Pancreas (tissue), 10 donors: ENCODE measurements at regions not wholly inside any gene's neighbourhood (a gene's known extent, or its start where the extent isn't known, plus 50 kb on each side); places are given as distances from the start of the nearest gene placed in this dataset.

Source experiments
- ATAC-seq, 4 donors: fragments of 200-7000 bp; cut with Tn5 transposase; one replicate each; pipeline versions ENCODE4 v1.8.0 to v1.9.1; 2020; ENCODE audit warnings: mild to moderate bottlenecking in 4 of 4, moderate library complexity in 4 of 4
- DNase-seq, 6 donors: peaks; one replicate each; pipeline ENCODE4 v3.0.0-alpha.2; 2020
- FAIRE-seq: peaks from 2 replicates; lab custom pipeline; 2012; peaks lifted over from hg19 to GRCh38; lab: Jason Lieb, UNC
- H3K27ac ChIP-seq, 4 donors: fragments of 200-600 bp; sonication (generic); 1 replicate in 3 of 4; 2 replicates in 1 of 4; pipeline versions ENCODE4 v1.5.0 to v1.8.0; 2020
- H3K27me3 ChIP-seq, 4 donors: fragments of 200-600 bp; one replicate each; pipeline ENCODE4 v1.8.0; 2021
- H3K36me3 ChIP-seq, 3 donors: fragments of 200-600 bp; sonication (generic) in 1 of 3; one replicate each; pipeline versions ENCODE4 v1.5.0 to v1.8.0; 2020 to 2021
- H3K4me1 ChIP-seq, 3 donors: fragments of 200-600 bp; one replicate each; pipeline ENCODE4 v1.8.0; 2021
- H3K4me3 ChIP-seq, 4 donors: fragments of 200-600 bp; sonication (generic) in 2 of 4; one replicate each; pipeline versions ENCODE4 v1.5.0 to v1.8.0; 2020 to 2021
- H3K9me3 ChIP-seq, 4 donors: fragments of 200-600 bp; one replicate each; pipeline ENCODE4 v1.8.0; 2021
- WGBS, 2 donors: extraction: QIAGEN DNeasy Blood & Tissue Kit; methylation state at CpG; one replicate each; pipeline ENCODE4 v1.1.7; 2013; 5-methylcytosine and 5-hydroxymethylcytosine counted together
- intact Hi-C, 3 donors: fragments of 100-400 bp; cut with DNase I; formaldehyde crosslinking; loops; one replicate each; pipeline versions ENCODE4 v1.11.1 to v1.14.2; 2022
- TF ChIP-seq, protein P1 (sequence below), 4 donors: fragments of 200-600 bp; sonication (generic) in 3 of 4; IDR thresholded peaks; one replicate each; pipeline versions ENCODE4 v1.5.0 to v1.8.0; 2021; ENCODE audit warnings: antibody characterized with exemption in 4 of 4
- donor health status: healthy with polysubstance abuse.
- donor health status: DM: no; HTN: no; CAD: no; lungs with moderate emphysema.
- donor health status: DM: no; HTN: no; CAD: no.
- donor health status: control.
- donor health status: control.
- donor health status: Bipolar disorder and iron deficiency.
- donor health status: DM: yes; HTN: yes; CAD: no.
- donor health status: DM: no; HTN: no; CAD: no.
- donor health status: DM: no; HTN: no; CAD: no.
- donor health status: DM: yes; HTN: yes; CAD: no.

DNA sequence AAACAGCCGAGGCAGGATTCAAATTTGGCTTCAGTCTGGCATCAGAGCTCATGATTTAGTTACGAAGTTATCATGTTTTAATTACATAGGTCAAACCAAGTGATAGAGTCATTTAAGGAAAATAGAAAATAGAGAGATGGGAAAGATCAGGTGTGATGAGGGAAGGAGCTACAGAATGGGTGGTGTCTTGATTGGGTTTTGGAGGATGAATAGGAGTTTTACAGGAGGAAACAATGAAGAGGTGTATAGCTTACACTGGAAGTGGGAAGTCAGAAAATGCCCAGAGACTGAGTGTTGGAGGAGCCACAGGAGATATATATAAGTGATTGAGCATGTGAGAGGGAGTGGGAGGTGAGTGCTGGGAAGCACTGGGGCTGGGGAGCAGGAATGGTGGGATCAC, 264.2 kb upstream of the TNP1 start:
- no peaks in the 10 kb centered on the region for H3K27me3 ChIP-seq
- ATAC-seq = no peak
- TF ChIP-seq, protein P1, sequence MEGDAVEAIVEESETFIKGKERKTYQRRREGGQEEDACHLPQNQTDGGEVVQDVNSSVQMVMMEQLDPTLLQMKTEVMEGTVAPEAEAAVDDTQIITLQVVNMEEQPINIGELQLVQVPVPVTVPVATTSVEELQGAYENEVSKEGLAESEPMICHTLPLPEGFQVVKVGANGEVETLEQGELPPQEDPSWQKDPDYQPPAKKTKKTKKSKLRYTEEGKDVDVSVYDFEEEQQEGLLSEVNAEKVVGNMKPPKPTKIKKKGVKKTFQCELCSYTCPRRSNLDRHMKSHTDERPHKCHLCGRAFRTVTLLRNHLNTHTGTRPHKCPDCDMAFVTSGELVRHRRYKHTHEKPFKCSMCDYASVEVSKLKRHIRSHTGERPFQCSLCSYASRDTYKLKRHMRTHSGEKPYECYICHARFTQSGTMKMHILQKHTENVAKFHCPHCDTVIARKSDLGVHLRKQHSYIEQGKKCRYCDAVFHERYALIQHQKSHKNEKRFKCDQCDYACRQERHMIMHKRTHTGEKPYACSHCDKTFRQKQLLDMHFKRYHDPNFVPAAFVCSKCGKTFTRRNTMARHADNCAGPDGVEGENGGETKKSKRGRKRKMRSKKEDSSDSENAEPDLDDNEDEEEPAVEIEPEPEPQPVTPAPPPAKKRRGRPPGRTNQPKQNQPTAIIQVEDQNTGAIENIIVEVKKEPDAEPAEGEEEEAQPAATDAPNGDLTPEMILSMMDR (IDR thresholded peaks at IDR 0.05) = no peak
- H3K27ac ChIP-seq = no peak overlapping the region
- no peaks in the 10 kb centered on the region for H3K36me3 ChIP-seq
- 76 to 85% methylated on average over 2 of the region's 2 CpGs for WGBS, 2 donors
- H3K4me1 ChIP-seq = no peaks in the 10 kb centered on the region
- no peak overlapping the region for H3K4me3 ChIP-seq
- no peaks in the 10 kb centered on the region for H3K9me3 ChIP-seq
- no peak for FAIRE-seq
- intact Hi-C loops = no loop called here
- DNase-seq = no peak

DNA sequence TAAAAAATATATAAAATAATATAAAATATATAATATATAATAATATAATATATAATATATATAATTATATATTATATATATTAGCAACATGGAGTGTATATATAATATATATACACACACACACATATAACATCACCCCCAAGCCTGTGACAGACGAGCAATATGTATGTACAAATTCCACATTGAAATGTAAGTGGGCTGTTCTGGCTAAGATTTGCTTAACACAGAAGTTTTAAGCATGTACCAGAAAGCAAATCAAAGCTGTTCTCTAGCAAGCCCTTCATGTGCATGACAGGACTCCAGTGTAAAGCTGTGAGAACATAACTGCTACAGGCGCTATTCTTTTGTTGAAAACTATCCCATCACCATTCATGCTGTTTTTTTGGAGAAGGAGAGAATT, 261.7 kb upstream of the TNP1 start:
- DNase-seq (no peak), FAIRE-seq (no peak), ATAC-seq (no peak)
- H3K27me3 ChIP-seq = no peaks in the 10 kb centered on the region
- H3K9me3 ChIP-seq = no peaks in the 10 kb centered on the region
- H3K27ac ChIP-seq = no peak overlapping the region
- intact Hi-C loops = no loop called here
- WGBS, 2 donors = 93 to 94% methylated on average over 2 of the region's 2 CpGs
- TF ChIP-seq, protein P1 (IDR thresholded peaks at IDR 0.05) = no peak
- no peaks in the 10 kb centered on the region for H3K4me1 ChIP-seq
- H3K4me3 ChIP-seq = no peak overlapping the region
- H3K36me3 ChIP-seq = no peaks in the 10 kb centered on the region

DNA sequence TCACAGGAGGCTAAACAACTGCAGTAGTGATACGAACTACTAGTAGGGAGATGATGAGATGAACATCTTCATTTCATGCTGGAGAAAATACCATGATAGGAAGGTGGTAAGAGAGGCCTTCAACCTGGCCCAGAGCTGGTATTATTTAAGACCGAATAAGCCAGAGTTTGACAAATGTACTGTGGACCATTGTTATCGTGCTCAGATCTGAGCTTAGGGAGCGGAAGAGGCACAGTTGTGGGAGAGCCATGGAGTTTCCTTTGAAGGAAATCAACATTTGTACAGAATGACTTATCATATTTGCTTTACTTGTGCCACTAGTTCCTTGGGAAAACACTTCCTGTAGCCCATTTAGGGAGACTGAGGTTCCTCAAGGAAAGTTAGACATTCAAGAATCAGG, 260.6 kb upstream of the TNP1 start:
- Histone ChIP-seq H3K4me1 (no peaks in the 10 kb centered on the region), H3K36me3 (no peaks in the 10 kb centered on the region), H3K27ac (no peak overlapping the region)

DNA sequence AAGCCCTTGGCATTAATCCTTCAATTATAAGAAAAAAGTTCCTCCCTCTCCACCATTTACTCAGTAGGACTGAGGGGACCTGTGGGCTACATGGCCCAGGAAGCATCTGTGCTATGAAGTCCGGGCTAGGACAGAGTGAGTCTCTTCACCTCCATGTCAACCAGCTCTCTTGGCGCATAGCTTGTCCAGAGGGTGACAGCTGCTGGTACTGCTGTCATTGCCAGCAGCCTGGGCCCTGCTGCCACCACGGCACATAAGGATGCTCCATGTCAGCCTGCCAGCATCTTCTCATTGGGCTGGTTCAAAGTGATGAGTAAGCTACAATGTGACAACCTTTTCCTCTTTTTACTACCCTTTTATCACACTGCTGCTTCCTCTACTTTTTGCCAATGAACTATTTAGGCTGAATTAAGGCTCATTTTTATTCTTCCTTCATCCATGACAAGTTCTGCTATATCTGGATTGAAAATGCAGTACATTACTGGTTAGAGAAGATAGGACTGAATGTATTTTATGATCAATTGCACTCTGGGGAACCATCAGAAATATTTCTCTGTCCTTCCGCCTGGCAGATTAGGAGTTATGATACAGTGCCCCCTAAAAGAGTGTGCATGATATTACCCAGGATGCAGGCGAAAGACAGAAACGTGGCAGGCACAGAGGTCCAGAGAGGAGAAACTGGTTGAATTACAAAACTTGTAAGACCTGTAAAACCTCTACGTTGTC, 258.9 kb upstream of the TNP1 start:
- no peak for DNase-seq
- Histone ChIP-seq H3K27me3 (no peaks in the 10 kb centered on the region), H3K36me3 (no peaks in the 10 kb centered on the region), H3K9me3 (no peaks in the 10 kb centered on the region), H3K4me1 (no peaks in the 10 kb centered on the region), H3K27ac (no peak overlapping the region), H3K4me3 (no peak overlapping the region)
- FAIRE-seq = no peak
- TF ChIP-seq, protein P1 (IDR thresholded peaks at IDR 0.05) = no peak
- intact Hi-C loops = no loop called here
- no peak for ATAC-seq
- 68 to 75% methylated on average over 7 of the region's 7 CpGs for WGBS, 2 donors

More for the DNA sequence above, 260.6 kb upstream of the TNP1 start:
- no peak for DNase-seq
- no peaks in the 10 kb centered on the region for H3K27me3 ChIP-seq
- H3K4me3 ChIP-seq = no peak overlapping the region
- TF ChIP-seq, protein P1 (IDR thresholded peaks at IDR 0.05) = no peak
- H3K9me3 ChIP-seq = no peaks in the 10 kb centered on the region
- ATAC-seq = no peak
- intact Hi-C loops = no loop called here
- WGBS, 2 donors = 87 to 89% methylated on average over 4 of the region's 4 CpGs
- no peak for FAIRE-seq

DNA sequence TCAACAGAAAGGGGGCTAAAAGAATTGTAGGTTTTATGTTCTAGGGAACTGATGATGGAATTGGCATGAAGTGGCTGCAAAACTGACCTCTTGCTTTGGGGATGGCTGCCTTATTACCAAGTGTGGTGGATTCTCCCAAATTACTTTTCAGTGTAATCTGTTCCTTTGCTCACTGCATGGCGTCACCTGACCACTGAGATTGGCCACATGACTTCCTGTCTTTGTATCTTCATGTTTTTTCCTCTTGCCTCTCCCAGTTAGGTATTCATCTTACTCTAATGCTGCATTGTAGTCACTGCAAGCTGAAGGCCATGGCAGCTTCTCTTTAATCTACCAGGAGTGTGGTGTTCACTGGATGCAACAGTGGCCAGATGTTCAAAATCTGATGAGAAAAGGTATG, 257.7 kb upstream of the TNP1 start:
- no peak overlapping the region for H3K27ac ChIP-seq
- no peaks in the 10 kb centered on the region for H3K36me3 ChIP-seq
- no peaks in the 10 kb centered on the region for H3K4me1 ChIP-seq
- WGBS, 2 donors = 83% methylated on average over 1 of the region's 1 CpG
- H3K9me3 ChIP-seq = no peaks in the 10 kb centered on the region
- DNase-seq (no peak), ATAC-seq (no peak), FAIRE-seq (no peak)
- intact Hi-C loops = no loop called here
- no peaks in the 10 kb centered on the region for H3K27me3 ChIP-seq
- TF ChIP-seq, protein P1 (IDR thresholded peaks at IDR 0.05) = no peak
- H3K4me3 ChIP-seq = no peak overlapping the region
